ENCODE measurements at regions not wholly inside any gene's neighbourhood (a gene's known extent, or its start where the extent isn't known, plus 50 kb on each side); places are given as distances from the start of the nearest gene placed in this dataset.

GRCh38 chr5:106963630-106964029 lies 707.1 kb downstream of the EFNA5 start:
- TF ChIP-seq EZH2phosphoT487 (IDR thresholded peaks at IDR 0.05; ENCODE audit: borderline replicate concordance, low read depth, low read length) (no peak), CTCF (conservative IDR thresholded peaks at IDR 0.05; ENCODE audit: low read length) (no peak)
